ENCODE measurements at regions not wholly inside any gene's neighbourhood (a gene's known extent, or its start where the extent isn't known, plus 50 kb on each side); places are given as distances from the start of the nearest gene placed in this dataset.

GRCh38 chr5:8788246-8788645 lies 757.6 kb downstream of the SEMA5A start:
- H3K27me3 ChIP-seq (ENCODE audit: control insufficient read depth in 1 of 2, insufficient read depth in 2 of 2, low read length in 2 of 2) = no peaks in the 10 kb centered on the region
- TF ChIP-seq ZNF468 (CRISPR knock-in tag; IDR thresholded peaks at IDR 0.05) (no peak), POLR2AphosphoS5 (IDR thresholded peaks at IDR 0.05; ENCODE audit: low read depth, low read length) (no peak), CENPT (CRISPR knock-in tag; IDR thresholded peaks at IDR 0.05; ENCODE audit: low read depth) (no peak), CHD2 (IDR thresholded peaks at IDR 0.05; ENCODE audit: low read depth, low read length) (no peak), TEAD3 (CRISPR knock-in tag; optimal IDR thresholded peaks at IDR 0.05; ENCODE audit: borderline replicate concordance) (no peak), HMG20B (CRISPR knock-in tag; conservative IDR thresholded peaks at IDR 0.05) (no peak), JUN (CRISPR knock-in tag; IDR thresholded peaks at IDR 0.05) (no peak), HOXA7 (CRISPR knock-in tag; IDR thresholded peaks at IDR 0.05) (no peak)
- TF ChIP-seq, protein P1, sequence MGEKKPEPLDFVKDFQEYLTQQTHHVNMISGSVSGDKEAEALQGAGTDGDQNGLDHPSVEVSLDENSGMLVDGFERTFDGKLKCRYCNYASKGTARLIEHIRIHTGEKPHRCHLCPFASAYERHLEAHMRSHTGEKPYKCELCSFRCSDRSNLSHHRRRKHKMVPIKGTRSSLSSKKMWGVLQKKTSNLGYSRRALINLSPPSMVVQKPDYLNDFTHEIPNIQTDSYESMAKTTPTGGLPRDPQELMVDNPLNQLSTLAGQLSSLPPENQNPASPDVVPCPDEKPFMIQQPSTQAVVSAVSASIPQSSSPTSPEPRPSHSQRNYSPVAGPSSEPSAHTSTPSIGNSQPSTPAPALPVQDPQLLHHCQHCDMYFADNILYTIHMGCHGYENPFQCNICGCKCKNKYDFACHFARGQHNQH (CRISPR knock-in tag; IDR thresholded peaks at IDR 0.05) = no peak
- TF ChIP-seq, protein P2, sequence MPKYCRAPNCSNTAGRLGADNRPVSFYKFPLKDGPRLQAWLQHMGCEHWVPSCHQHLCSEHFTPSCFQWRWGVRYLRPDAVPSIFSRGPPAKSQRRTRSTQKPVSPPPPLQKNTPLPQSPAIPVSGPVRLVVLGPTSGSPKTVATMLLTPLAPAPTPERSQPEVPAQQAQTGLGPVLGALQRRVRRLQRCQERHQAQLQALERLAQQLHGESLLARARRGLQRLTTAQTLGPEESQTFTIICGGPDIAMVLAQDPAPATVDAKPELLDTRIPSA (CRISPR knock-in tag; IDR thresholded peaks at IDR 0.05; ENCODE audit: borderline replicate concordance) = no peak
- TF ChIP-seq, protein P3, sequence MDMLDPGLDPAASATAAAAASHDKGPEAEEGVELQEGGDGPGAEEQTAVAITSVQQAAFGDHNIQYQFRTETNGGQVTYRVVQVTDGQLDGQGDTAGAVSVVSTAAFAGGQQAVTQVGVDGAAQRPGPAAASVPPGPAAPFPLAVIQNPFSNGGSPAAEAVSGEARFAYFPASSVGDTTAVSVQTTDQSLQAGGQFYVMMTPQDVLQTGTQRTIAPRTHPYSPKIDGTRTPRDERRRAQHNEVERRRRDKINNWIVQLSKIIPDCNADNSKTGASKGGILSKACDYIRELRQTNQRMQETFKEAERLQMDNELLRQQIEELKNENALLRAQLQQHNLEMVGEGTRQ (IDR thresholded peaks at IDR 0.05; ENCODE audit: low read depth, low read length) = no peak
- TF ChIP-seq, protein P3 (CRISPR knock-in tag; IDR thresholded peaks at IDR 0.05; ENCODE audit: borderline replicate concordance) = no peak
- DNase-seq (ENCODE audit: low spot score) (no peak), FAIRE-seq (no peak), ATAC-seq (no peak)
- CTCF ChIA-PET (ENCODE audit: low intra/inter-chr PET ratio, low total read pairs) = no interaction called here
- H3K9ac ChIP-seq (ENCODE audit: insufficient read depth, low read depth, low read length) = no peak overlapping the region
- no TSS peak for BruUV-seq (replicated peaks)
- H3K9me3 ChIP-seq (ENCODE audit: low read length) = peaks cover 98% of the 10 kb centered on the region
- intact Hi-C loops (cut with micrococcal nuclease; ENCODE audit: unreplicated experiment) (no loop called here), in situ Hi-C loops (cut with HindIII; ENCODE audit: extremely low pct_ligation_motif_present, low pct_unique_long_range_greater_than_20kb) (no loop called here)
- no peaks in the 10 kb centered on the region for H3K4me1 ChIP-seq (ENCODE audit: insufficient read depth, low read length)
- no peak overlapping the region for H3K4me2 ChIP-seq (ENCODE audit: low read depth, low read length)
- no peaks in the 10 kb centered on the region for H3K79me2 ChIP-seq (ENCODE audit: insufficient read depth, low read length)
- H3K27ac ChIP-seq (ENCODE audit: extremely low read length, insufficient read depth, low read length) = no peak overlapping the region
- no peak overlapping the region for H2AFZ ChIP-seq (ENCODE audit: low read length)
- H3K4me3 ChIP-seq (replicated peaks in 1 of 3; ENCODE audit: insufficient read depth in 1 of 3, low read depth in 2 of 3, low read length in 3 of 3) = no peak overlapping the region
- H4K20me1 ChIP-seq (ENCODE audit: insufficient read depth, low read length) = no peaks in the 10 kb centered on the region
- POLR2A ChIA-PET = no interaction called here
- no peaks in the 10 kb centered on the region for H3K36me3 ChIP-seq (replicated peaks in 1 of 2; ENCODE audit: control insufficient read depth in 1 of 2, insufficient read depth in 2 of 2, low read length in 2 of 2)
- WGBS (ENCODE audit: low lambda C conversion rate) = 4% methylated on average over 3 of the region's 3 CpGs
